Thoracic aorta (tissue), 2 donors: ENCODE measurements at regions not wholly inside any gene's neighbourhood (a gene's known extent, or its start where the extent isn't known, plus 50 kb on each side); places are given as distances from the start of the nearest gene placed in this dataset.
A peak's percentile ranks its signal among the peaks of the same experiment; 100 is the strongest.

Experiments used
- ATAC-seq: fragments of 150-250 bp; one replicate; pipeline ENCODE4 v1.8.0; 2017; ENCODE audit warnings: low read depth; ENCODE audit not compliant: insufficient number of reproducible peaks, low FRiP score
- DNase-seq: peaks from one replicate; pipeline ENCODE4 v3.0.0-alpha.2; 2020; ENCODE audit warnings: low spot score
- H3K27ac ChIP-seq, 2 donors: fragments of 200-600 bp; sonication (generic); 1 replicate in 1 of 2; 2 replicates in 1 of 2; pipeline ENCODE4 v1.5.1; 2016; ENCODE audit warnings: mild to moderate bottlenecking in 2 of 2, moderate library complexity in 2 of 2
- H3K27me3 ChIP-seq: fragments of 200-600 bp; sonication (generic); replicated peaks from 2 replicates; pipeline ENCODE4 v1.6.0; 2016; ENCODE audit warnings: mild to moderate bottlenecking; ENCODE audit not compliant: insufficient read depth
- H3K36me3 ChIP-seq: fragments of 200-600 bp; sonication (generic); one replicate; pipeline ENCODE4 v1.5.1; 2016
- H3K4me1 ChIP-seq, 2 donors: fragments of 200-600 bp; sonication (generic); 1 replicate in 1 of 2; 2 replicates in 1 of 2; pipeline versions ENCODE4 v1.5.1 to v1.6.0; 2016; ENCODE audit warnings: low read depth in 2 of 2, mild to moderate bottlenecking in 1 of 2; ENCODE audit not compliant: control insufficient read depth in 1 of 2
- H3K4me3 ChIP-seq: fragments of 200-600 bp; sonication (generic); 2 replicates; pipeline ENCODE4 v1.5.1; 2016; ENCODE audit warnings: mild to moderate bottlenecking
- H3K9me3 ChIP-seq: fragments of 200-600 bp; sonication (generic); 2 replicates; pipeline ENCODE4 v1.5.1; 2016
- TF ChIP-seq, protein P1 (sequence below): fragments of 200-600 bp; sonication (generic); IDR thresholded peaks from one replicate; pipeline ENCODE4 v1.5.1; 2019; ENCODE audit warnings: antibody characterized with exemption

- Histone ChIP-seq H3K36me3 (no peaks in the 10 kb centered on the region), H3K9me3 (no peaks in the 10 kb centered on the region), H3K4me1 (peaks cover 8 to 41% of the 10 kb centered on the region in 2 donors), H3K4me3 (no peak overlapping the region), H3K27me3 (no peaks in the 10 kb centered on the region), H3K27ac (peak overlapping the region; percentile 64 to 68)
- ATAC-seq, result peak; percentile 67
- DNase-seq, result no peak
- TF ChIP-seq, protein P1, sequence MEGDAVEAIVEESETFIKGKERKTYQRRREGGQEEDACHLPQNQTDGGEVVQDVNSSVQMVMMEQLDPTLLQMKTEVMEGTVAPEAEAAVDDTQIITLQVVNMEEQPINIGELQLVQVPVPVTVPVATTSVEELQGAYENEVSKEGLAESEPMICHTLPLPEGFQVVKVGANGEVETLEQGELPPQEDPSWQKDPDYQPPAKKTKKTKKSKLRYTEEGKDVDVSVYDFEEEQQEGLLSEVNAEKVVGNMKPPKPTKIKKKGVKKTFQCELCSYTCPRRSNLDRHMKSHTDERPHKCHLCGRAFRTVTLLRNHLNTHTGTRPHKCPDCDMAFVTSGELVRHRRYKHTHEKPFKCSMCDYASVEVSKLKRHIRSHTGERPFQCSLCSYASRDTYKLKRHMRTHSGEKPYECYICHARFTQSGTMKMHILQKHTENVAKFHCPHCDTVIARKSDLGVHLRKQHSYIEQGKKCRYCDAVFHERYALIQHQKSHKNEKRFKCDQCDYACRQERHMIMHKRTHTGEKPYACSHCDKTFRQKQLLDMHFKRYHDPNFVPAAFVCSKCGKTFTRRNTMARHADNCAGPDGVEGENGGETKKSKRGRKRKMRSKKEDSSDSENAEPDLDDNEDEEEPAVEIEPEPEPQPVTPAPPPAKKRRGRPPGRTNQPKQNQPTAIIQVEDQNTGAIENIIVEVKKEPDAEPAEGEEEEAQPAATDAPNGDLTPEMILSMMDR, result no peak
These were observed 440.2 kb upstream of the ST6GAL2 start for GRCh38 chr2:107325981-107326786.

- Histone ChIP-seq H3K4me1 (peaks cover 15 to 30% of the 10 kb centered on the region in 2 donors), H3K27ac (no peak overlapping the region), H3K27me3 (no peaks in the 10 kb centered on the region), H3K36me3 (no peaks in the 10 kb centered on the region), H3K4me3 (no peak overlapping the region), H3K9me3 (no peaks in the 10 kb centered on the region)
- TF ChIP-seq, protein P1, result no peak
- ATAC-seq (no peak), DNase-seq (no peak)
These were observed 448.3 kb upstream of the ST6GAL2 start for GRCh38 chr2:107334306-107334705.

GRCh38 chr2:107336526-107336925 is 450.6 kb upstream of the ST6GAL2 start:
- TF ChIP-seq, protein P1, result no peak
- peak overlapping the region; percentile 45 for H3K4me3 ChIP-seq
- H3K9me3 ChIP-seq, result no peaks in the 10 kb centered on the region
- H3K4me1 ChIP-seq, result peaks cover 15 to 30% of the 10 kb centered on the region in 2 donors
- no peaks in the 10 kb centered on the region for H3K27me3 ChIP-seq
- no peak for ATAC-seq
- DNase-seq, result no peak
- H3K27ac ChIP-seq, result peak overlapping the region; percentile 27 to 75
- H3K36me3 ChIP-seq, result no peaks in the 10 kb centered on the region

DNA sequence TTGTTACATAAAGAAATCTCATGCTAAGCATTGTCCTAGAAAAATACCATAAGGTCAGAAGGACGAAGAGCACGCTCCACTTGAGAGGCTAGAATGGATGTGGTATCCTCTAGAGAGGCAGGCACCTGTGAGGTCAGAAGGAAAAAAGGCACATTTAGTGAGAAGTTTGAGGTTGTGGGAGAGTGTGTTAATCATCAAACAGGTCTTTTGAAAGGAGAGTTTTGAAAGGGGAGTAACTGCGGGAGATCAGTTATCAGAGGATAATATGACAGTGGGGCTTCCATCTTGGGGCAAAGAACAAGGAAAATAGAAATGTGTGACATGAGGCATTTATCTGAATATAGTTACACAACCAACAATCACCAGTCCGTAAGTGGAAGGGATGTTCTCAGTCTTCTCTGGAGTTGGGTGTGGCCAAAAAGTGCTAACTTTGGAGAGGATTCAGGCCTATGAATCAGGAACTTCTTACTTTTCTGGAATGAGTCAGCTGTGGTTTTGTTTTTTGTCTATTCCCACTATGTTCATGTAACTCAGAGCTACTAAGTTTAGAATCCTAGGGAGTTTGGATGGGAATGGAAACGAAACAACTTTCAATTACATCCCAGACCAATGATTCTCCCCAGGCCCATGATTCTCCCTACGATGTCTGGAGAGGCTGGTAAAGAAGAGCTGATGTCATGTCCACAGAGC is 451.4 kb upstream of the ST6GAL2 start:
- Histone ChIP-seq H3K36me3 (no peaks in the 10 kb centered on the region), H3K27ac (peak overlapping the region; percentile 54 to 75), H3K4me1 (peaks cover 15 to 30% of the 10 kb centered on the region in 2 donors), H3K27me3 (no peaks in the 10 kb centered on the region), H3K9me3 (no peaks in the 10 kb centered on the region), H3K4me3 (peak overlapping the region; percentile 41)
- peak; percentile 61 for ATAC-seq
- DNase-seq, result no peak
- TF ChIP-seq, protein P1, result no peak

- Histone ChIP-seq H3K4me3 (peak overlapping the region; percentile 41), H3K36me3 (no peaks in the 10 kb centered on the region), H3K4me1 (peaks cover 15 to 30% of the 10 kb centered on the region in 2 donors), H3K9me3 (no peaks in the 10 kb centered on the region), H3K27ac (peak overlapping the region; percentile 54 to 75), H3K27me3 (no peaks in the 10 kb centered on the region)
- DNase-seq (no peak), ATAC-seq (no peak)
- TF ChIP-seq, protein P1, result no peak
These were observed 452.1 kb upstream of the ST6GAL2 start for GRCh38 chr2:107338059-107338458.
